ENCODE measurements at regions not wholly inside any gene's neighbourhood (a gene's known extent, or its start where the extent isn't known, plus 50 kb on each side); places are given as distances from the start of the nearest gene placed in this dataset.

DNA sequence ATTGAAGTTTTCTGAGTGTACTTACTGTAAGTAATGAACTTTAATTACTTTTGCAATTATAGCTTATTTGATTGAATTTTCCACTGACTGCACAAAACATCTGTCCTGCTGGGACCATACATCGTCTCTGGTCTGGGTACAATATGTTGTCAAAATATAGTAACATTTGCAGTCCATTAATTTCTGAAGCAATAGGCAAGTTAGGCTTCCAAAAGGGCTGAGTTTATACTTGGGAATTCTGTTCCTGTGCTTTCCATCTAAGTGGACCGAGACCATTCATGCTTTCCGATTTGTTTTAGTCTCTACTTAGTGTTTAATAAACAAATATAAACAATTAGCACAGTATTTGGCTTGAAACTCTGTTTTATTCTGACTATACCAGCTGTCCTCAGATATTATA is 139.3 kb downstream of the RFPL4B start:
- CTCF ChIA-PET = interaction anchor here (1.1 kb wide), 1 partner anchor 17 kb away, joined by 3 read pairs; no protein-coding TSS in a partner anchor
- Histone ChIP-seq H3K9me3 (no peaks in the 10 kb centered on the region), H3K36me3 (replicated peaks in 1 of 2; ENCODE audit: control insufficient read depth in 1 of 2, insufficient read depth in 2 of 2, low read length in 1 of 2) (no peaks in the 10 kb centered on the region), H4K20me1 (ENCODE audit: insufficient read depth) (no peaks in the 10 kb centered on the region), H3K79me2 (ENCODE audit: insufficient read depth) (no peaks in the 10 kb centered on the region), H3K9ac (no peak overlapping the region), H3K9me2 (no peaks in the 10 kb centered on the region), H3K27ac (ENCODE audit: low read depth in 2 of 2, low read length in 1 of 2) (no peak overlapping the region), H3K27me3 (ENCODE audit: insufficient read depth) (no peaks in the 10 kb centered on the region), H3K4me3 (ENCODE audit: low read depth in 2 of 2, low read length in 1 of 2) (no peak overlapping the region), H3K4me2 (no peak overlapping the region), H2AFZ (ENCODE audit: low read depth) (no peak overlapping the region), H3F3A (replicated peaks; ENCODE audit: insufficient read depth) (no peaks in the 10 kb centered on the region), H3K4me1 (ENCODE audit: control insufficient read depth in 1 of 2, insufficient read depth in 2 of 2, low read depth in 1 of 2, low read length in 1 of 2) (no peaks in the 10 kb centered on the region; a peak in 1 of 4 replicates)
- POLR2A ChIA-PET = no interaction called here
- TF ChIP-seq GABPA (IDR thresholded peaks at IDR 0.05; ENCODE audit: low read depth) (no peak), SIN3A (IDR thresholded peaks at IDR 0.05; ENCODE audit: borderline replicate concordance, low read depth, low read length) (no peak), NFIC (IDR thresholded peaks at IDR 0.05; ENCODE audit: borderline replicate concordance) (no peak), RCOR1 (IDR thresholded peaks at IDR 0.05; ENCODE audit: low read length) (no peak), FOXM1 (IDR thresholded peaks at IDR 0.05; ENCODE audit: low read depth) (no peak), CHD2 (IDR thresholded peaks at IDR 0.05; ENCODE audit: low read length, partially characterized antibody) (no peak), MEF2A (IDR thresholded peaks at IDR 0.05; ENCODE audit: borderline replicate concordance, low read depth) (no peak), FOSL2 (IDR thresholded peaks at IDR 0.05; ENCODE audit: borderline replicate concordance, low read depth) (no peak), JUND (IDR thresholded peaks at IDR 0.05) (no peak), ELF1 (IDR thresholded peaks at IDR 0.05) (no peak)
- TF ChIP-seq, protein P1, sequence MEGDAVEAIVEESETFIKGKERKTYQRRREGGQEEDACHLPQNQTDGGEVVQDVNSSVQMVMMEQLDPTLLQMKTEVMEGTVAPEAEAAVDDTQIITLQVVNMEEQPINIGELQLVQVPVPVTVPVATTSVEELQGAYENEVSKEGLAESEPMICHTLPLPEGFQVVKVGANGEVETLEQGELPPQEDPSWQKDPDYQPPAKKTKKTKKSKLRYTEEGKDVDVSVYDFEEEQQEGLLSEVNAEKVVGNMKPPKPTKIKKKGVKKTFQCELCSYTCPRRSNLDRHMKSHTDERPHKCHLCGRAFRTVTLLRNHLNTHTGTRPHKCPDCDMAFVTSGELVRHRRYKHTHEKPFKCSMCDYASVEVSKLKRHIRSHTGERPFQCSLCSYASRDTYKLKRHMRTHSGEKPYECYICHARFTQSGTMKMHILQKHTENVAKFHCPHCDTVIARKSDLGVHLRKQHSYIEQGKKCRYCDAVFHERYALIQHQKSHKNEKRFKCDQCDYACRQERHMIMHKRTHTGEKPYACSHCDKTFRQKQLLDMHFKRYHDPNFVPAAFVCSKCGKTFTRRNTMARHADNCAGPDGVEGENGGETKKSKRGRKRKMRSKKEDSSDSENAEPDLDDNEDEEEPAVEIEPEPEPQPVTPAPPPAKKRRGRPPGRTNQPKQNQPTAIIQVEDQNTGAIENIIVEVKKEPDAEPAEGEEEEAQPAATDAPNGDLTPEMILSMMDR (IDR thresholded peaks at IDR 0.05) = no peak
- TF ChIP-seq, protein P2, sequence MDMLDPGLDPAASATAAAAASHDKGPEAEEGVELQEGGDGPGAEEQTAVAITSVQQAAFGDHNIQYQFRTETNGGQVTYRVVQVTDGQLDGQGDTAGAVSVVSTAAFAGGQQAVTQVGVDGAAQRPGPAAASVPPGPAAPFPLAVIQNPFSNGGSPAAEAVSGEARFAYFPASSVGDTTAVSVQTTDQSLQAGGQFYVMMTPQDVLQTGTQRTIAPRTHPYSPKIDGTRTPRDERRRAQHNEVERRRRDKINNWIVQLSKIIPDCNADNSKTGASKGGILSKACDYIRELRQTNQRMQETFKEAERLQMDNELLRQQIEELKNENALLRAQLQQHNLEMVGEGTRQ (IDR thresholded peaks at IDR 0.05; ENCODE audit: borderline replicate concordance, low read depth, low read length) = no peak
- TF ChIP-seq, protein P3, sequence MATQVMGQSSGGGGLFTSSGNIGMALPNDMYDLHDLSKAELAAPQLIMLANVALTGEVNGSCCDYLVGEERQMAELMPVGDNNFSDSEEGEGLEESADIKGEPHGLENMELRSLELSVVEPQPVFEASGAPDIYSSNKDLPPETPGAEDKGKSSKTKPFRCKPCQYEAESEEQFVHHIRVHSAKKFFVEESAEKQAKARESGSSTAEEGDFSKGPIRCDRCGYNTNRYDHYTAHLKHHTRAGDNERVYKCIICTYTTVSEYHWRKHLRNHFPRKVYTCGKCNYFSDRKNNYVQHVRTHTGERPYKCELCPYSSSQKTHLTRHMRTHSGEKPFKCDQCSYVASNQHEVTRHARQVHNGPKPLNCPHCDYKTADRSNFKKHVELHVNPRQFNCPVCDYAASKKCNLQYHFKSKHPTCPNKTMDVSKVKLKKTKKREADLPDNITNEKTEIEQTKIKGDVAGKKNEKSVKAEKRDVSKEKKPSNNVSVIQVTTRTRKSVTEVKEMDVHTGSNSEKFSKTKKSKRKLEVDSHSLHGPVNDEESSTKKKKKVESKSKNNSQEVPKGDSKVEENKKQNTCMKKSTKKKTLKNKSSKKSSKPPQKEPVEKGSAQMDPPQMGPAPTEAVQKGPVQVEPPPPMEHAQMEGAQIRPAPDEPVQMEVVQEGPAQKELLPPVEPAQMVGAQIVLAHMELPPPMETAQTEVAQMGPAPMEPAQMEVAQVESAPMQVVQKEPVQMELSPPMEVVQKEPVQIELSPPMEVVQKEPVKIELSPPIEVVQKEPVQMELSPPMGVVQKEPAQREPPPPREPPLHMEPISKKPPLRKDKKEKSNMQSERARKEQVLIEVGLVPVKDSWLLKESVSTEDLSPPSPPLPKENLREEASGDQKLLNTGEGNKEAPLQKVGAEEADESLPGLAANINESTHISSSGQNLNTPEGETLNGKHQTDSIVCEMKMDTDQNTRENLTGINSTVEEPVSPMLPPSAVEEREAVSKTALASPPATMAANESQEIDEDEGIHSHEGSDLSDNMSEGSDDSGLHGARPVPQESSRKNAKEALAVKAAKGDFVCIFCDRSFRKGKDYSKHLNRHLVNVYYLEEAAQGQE (IDR thresholded peaks at IDR 0.05; ENCODE audit: low read depth, low read length) = no peak
- TF ChIP-seq, protein P4, sequence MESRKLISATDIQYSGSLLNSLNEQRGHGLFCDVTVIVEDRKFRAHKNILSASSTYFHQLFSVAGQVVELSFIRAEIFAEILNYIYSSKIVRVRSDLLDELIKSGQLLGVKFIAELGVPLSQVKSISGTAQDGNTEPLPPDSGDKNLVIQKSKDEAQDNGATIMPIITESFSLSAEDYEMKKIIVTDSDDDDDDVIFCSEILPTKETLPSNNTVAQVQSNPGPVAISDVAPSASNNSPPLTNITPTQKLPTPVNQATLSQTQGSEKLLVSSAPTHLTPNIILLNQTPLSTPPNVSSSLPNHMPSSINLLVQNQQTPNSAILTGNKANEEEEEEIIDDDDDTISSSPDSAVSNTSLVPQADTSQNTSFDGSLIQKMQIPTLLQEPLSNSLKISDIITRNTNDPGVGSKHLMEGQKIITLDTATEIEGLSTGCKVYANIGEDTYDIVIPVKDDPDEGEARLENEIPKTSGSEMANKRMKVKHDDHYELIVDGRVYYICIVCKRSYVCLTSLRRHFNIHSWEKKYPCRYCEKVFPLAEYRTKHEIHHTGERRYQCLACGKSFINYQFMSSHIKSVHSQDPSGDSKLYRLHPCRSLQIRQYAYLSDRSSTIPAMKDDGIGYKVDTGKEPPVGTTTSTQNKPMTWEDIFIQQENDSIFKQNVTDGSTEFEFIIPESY (IDR thresholded peaks at IDR 0.05; ENCODE audit: borderline replicate concordance, low read depth) = no peak
- no peak for DNase-seq
- WGBS (ENCODE audit: low lambda C conversion rate) = 74% methylated on average over 3 of the region's 3 CpGs

Data from SK-N-SH (cell line).